SU-DHL-6 (cell line): ENCODE measurements at regions not wholly inside any gene's neighbourhood (a gene's known extent, or its start where the extent isn't known, plus 50 kb on each side); places are given as distances from the start of the nearest gene placed in this dataset.
A peak's percentile ranks its signal among the peaks of the same experiment; 100 is the strongest.

Experiments
- H2AFZ ChIP-seq: fragments of 200-600 bp; sonication (generic); 2 replicates; pipeline ENCODE4 v1.6.1; 2014; ENCODE audit warnings: low read depth, mild to moderate bottlenecking, moderate library complexity, mixed read lengths, antibody characterized with exemption, low read length; ENCODE audit not compliant: severe bottlenecking
- H3F3A ChIP-seq: fragments of 200-600 bp; shearing (Covaris generic); 2 replicates; pipeline ENCODE4 v1.6.0; 2016; ENCODE audit warnings: antibody characterized with exemption, mild to moderate bottlenecking; ENCODE audit not compliant: insufficient read depth
- H3K27ac ChIP-seq: fragments of 200-600 bp; sonication (generic); 2 replicates; pipeline ENCODE4 v1.5.1; 2016; ENCODE audit warnings: low read depth, mild to moderate bottlenecking, low read length, moderate library complexity, mixed read lengths
- H3K27me3 ChIP-seq: fragments of 200-600 bp; sonication (generic), shearing (Covaris generic); 2 replicates; pipeline ENCODE4 v1.6.0; 2014; ENCODE audit warnings: mild to moderate bottlenecking, low read length
- H3K36me3 ChIP-seq: fragments of 200-600 bp; sonication (generic); 2 replicates; pipeline ENCODE4 v1.6.1; 2014; ENCODE audit warnings: mild to moderate bottlenecking, low read length, mixed read lengths
- H3K4me2 ChIP-seq: fragments of 300-600, 200-600 bp; shearing (Covaris generic), sonication (generic); 2 replicates; pipeline ENCODE4 v1.6.0; 2014; ENCODE audit warnings: low read length, low read depth, mild to moderate bottlenecking; ENCODE audit not compliant: poor library complexity, severe bottlenecking
- H3K4me3 ChIP-seq: fragments of 200-600 bp; sonication (generic); 2 replicates; pipeline ENCODE4 v1.5.1; 2014; ENCODE audit warnings: antibody characterized with exemption, low read length, mild to moderate bottlenecking, mixed read lengths; ENCODE audit not compliant: insufficient read depth, poor library complexity, severe bottlenecking
- H3K79me2 ChIP-seq: fragments of 200-600 bp; sonication (generic); 2 replicates; pipeline ENCODE4 v1.6.1; 2014; ENCODE audit warnings: mild to moderate bottlenecking, low read length, moderate library complexity; ENCODE audit not compliant: insufficient read depth
- H3K9ac ChIP-seq: fragments of 200-600 bp; sonication (generic); 2 replicates; pipeline ENCODE4 v1.7.0; 2014; ENCODE audit warnings: mild to moderate bottlenecking, low read length
- H3K9me2 ChIP-seq: fragments of 200-600 bp; sonication (generic); replicated peaks from 2 replicates; pipeline ENCODE4 v1.6.1; 2014; ENCODE audit warnings: low read length; ENCODE audit not compliant: insufficient read depth
- H3K9me3 ChIP-seq: fragments of 200-600 bp; sonication (generic); 2 replicates; pipeline ENCODE4 v1.6.1; 2014; ENCODE audit warnings: low read length, mixed read lengths; ENCODE audit not compliant: insufficient read depth
- H4K20me1 ChIP-seq: fragments of 200-600 bp; sonication (generic); 2 replicates; pipeline ENCODE4 v1.6.1; 2014; ENCODE audit warnings: low read depth, mild to moderate bottlenecking, antibody characterized with exemption, low read length, moderate library complexity, mixed read lengths
- CTCF ChIP-seq: fragments of 200-600 bp; sonication (generic); IDR thresholded peaks from one replicate; pipeline ENCODE4 v1.5.1; 2017; ENCODE audit warnings: antibody characterized with exemption, mild to moderate bottlenecking, low read length, moderate library complexity; ENCODE audit not compliant: insufficient read depth, poor library complexity, severe bottlenecking
- EZH2phosphoT487 ChIP-seq: fragments of 200-600 bp; sonication (generic), shearing (Covaris generic); conservative IDR thresholded peaks from 2 replicates; pipeline ENCODE4 v1.6.1; 2018; ENCODE audit warnings: mild to moderate bottlenecking, antibody characterized with exemption, low read length, moderate library complexity, mixed read lengths

GRCh38 chr12:63292471-63293221 lies 141.6 kb upstream of the AVPR1A start:
- no peak overlapping the region for H2AFZ ChIP-seq
- TF ChIP-seq CTCF (no peak), EZH2phosphoT487 (no peak)
- no peaks in the 10 kb centered on the region for H3K27me3 ChIP-seq
- H3K4me2 ChIP-seq, result no peak overlapping the region
- no peaks in the 10 kb centered on the region for H3K9me2 ChIP-seq
- no peak overlapping the region for H3K9ac ChIP-seq
- no peaks in the 10 kb centered on the region for H3K9me3 ChIP-seq
- H4K20me1 ChIP-seq, result no peaks in the 10 kb centered on the region
- no peaks in the 10 kb centered on the region for H3K36me3 ChIP-seq
- H3K27ac ChIP-seq, result no peak overlapping the region
- no peaks in the 10 kb centered on the region for H3F3A ChIP-seq
- H3K4me3 ChIP-seq, result no peak overlapping the region
- no peaks in the 10 kb centered on the region for H3K79me2 ChIP-seq

- no peak overlapping the region for H3K27ac ChIP-seq
- no peak overlapping the region for H3K4me3 ChIP-seq
- no peak overlapping the region for H2AFZ ChIP-seq
Observed at GRCh38 chr12:63276537-63277365, 125.8 kb upstream of the AVPR1A start.

DNA sequence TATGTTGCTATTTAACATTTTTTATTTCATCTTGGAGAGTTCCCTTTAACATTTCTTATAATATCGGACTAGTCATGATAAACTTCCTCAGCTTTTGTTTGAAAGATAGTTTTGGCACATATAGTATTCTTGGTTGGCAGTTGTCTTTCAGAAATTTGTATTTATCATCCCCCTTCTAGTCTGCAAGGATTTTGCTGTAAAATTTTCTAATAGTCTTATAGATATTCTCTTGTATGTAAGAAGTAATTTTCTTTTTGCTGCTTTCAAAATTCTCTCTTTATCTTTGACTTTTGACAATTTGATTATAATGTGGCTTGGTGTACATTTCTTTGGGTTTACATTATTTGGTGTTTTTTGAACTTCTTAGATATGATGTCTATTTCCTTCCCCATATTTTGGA lies 116.0 kb upstream of the AVPR1A start:
- Histone ChIP-seq H4K20me1 (no peaks in the 10 kb centered on the region), H3K4me2 (no peak overlapping the region), H2AFZ (no peak overlapping the region), H3K36me3 (no peaks in the 10 kb centered on the region), H3K79me2 (no peaks in the 10 kb centered on the region), H3F3A (no peaks in the 10 kb centered on the region), H3K9me2 (no peaks in the 10 kb centered on the region), H3K27me3 (no peaks in the 10 kb centered on the region), H3K9me3 (no peaks in the 10 kb centered on the region), H3K27ac (no peak overlapping the region), H3K9ac (no peak overlapping the region), H3K4me3 (no peak overlapping the region)
- TF ChIP-seq EZH2phosphoT487, result no peak
- no peak for TF ChIP-seq CTCF

More at GRCh38 chr12:63276537-63277365, 125.8 kb upstream of the AVPR1A start:
- no peaks in the 10 kb centered on the region for H3F3A ChIP-seq
- TF ChIP-seq CTCF (peak; percentile 64), EZH2phosphoT487 (no peak)
- no peaks in the 10 kb centered on the region for H3K9me2 ChIP-seq
- no peaks in the 10 kb centered on the region for H3K36me3 ChIP-seq
- no peaks in the 10 kb centered on the region for H3K9me3 ChIP-seq
- H4K20me1 ChIP-seq, result no peaks in the 10 kb centered on the region
- H3K4me2 ChIP-seq, result no peak overlapping the region
- H3K27me3 ChIP-seq, result no peaks in the 10 kb centered on the region
- H3K79me2 ChIP-seq, result no peaks in the 10 kb centered on the region
- no peak overlapping the region for H3K9ac ChIP-seq
